BE2C (cell line): ENCODE measurements at regions not wholly inside any gene's neighbourhood (a gene's known extent, or its start where the extent isn't known, plus 50 kb on each side); places are given as distances from the start of the nearest gene placed in this dataset.

ENCODE experiments used
- DNase-seq: peaks from one replicate; pipeline ENCODE4 v3.0.0-alpha.2; 2020
- H3K27me3 ChIP-seq: fragments of 250-450 bp; sonication (Bioruptor Pico); 2 replicates; pipeline ENCODE4 v1.5.1; 2020; ENCODE audit warnings: mild to moderate bottlenecking
- H3K36me3 ChIP-seq: fragments of 250-450 bp; sonication (Bioruptor Pico); 2 replicates; pipeline ENCODE4 v1.5.1; 2020; ENCODE audit warnings: mild to moderate bottlenecking
- H3K4me1 ChIP-seq: fragments of 250-450 bp; sonication (Bioruptor Pico); 2 replicates; pipeline ENCODE4 v1.5.1; 2020
- H3K4me3 ChIP-seq: 2 replicates; pipeline ENCODE4 v1.5.1; 2011; ENCODE audit warnings: low read depth, low read length
- H3K9me3 ChIP-seq: fragments of 250-450 bp; sonication (Bioruptor Pico); 2 replicates; pipeline ENCODE4 v1.5.1; 2020
- TF ChIP-seq, protein P1 (sequence below): IDR thresholded peaks from 2 replicates; pipeline ENCODE4 v1.5.1; 2012; ENCODE audit warnings: mild to moderate bottlenecking, low read depth, low read length

DNA sequence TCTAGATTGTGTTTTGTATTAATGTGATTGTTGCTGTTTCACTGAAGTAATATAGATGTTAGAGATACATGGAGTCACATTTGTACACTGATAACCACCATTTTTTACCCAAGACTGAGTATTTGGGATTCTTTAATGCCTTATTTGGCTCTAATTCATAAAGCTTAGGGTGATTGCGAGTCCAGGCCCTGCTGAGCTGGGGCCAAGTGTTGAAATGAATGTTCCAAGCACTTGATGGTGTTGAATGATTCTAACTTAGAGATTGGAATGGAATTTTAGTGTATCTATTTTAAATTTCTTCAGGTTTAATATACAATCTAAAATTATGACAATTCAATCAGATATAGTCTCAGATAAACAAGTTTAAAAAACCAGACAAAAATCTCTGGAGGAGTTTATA, 329.4 kb upstream of the SLC35B3 start:
- Histone ChIP-seq H3K27me3 (no peaks in the 10 kb centered on the region), H3K4me1 (no peaks in the 10 kb centered on the region), H3K9me3 (no peaks in the 10 kb centered on the region), H3K36me3 (no peaks in the 10 kb centered on the region), H3K4me3 (no peak overlapping the region)
- no peak for DNase-seq
- TF ChIP-seq, protein P1, sequence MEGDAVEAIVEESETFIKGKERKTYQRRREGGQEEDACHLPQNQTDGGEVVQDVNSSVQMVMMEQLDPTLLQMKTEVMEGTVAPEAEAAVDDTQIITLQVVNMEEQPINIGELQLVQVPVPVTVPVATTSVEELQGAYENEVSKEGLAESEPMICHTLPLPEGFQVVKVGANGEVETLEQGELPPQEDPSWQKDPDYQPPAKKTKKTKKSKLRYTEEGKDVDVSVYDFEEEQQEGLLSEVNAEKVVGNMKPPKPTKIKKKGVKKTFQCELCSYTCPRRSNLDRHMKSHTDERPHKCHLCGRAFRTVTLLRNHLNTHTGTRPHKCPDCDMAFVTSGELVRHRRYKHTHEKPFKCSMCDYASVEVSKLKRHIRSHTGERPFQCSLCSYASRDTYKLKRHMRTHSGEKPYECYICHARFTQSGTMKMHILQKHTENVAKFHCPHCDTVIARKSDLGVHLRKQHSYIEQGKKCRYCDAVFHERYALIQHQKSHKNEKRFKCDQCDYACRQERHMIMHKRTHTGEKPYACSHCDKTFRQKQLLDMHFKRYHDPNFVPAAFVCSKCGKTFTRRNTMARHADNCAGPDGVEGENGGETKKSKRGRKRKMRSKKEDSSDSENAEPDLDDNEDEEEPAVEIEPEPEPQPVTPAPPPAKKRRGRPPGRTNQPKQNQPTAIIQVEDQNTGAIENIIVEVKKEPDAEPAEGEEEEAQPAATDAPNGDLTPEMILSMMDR = no peak

DNA sequence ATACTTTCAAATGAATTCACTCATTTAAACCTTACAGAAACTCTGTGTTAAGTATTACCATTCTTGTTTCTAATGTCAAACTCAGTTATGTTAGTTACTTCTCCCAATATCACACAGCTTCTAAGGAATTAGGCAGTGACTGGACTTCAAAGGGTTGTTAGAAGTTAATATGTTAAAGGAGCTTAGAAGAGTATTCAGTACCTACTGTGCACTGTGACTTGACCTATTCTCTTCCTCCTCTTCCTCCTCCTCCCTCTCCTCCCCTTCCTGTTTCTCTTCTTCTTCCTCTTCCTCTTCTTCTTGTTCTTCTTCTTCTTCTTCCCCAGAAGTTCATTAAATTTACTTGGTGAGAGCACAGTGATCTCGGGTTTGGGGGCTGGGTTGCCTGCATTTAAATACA, 325.6 kb upstream of the SLC35B3 start:
- Histone ChIP-seq H3K27me3 (no peaks in the 10 kb centered on the region), H3K4me1 (no peaks in the 10 kb centered on the region), H3K4me3 (no peak overlapping the region), H3K36me3 (no peaks in the 10 kb centered on the region), H3K9me3 (no peaks in the 10 kb centered on the region)
- no peak for DNase-seq
- TF ChIP-seq, protein P1 = no peak

DNA sequence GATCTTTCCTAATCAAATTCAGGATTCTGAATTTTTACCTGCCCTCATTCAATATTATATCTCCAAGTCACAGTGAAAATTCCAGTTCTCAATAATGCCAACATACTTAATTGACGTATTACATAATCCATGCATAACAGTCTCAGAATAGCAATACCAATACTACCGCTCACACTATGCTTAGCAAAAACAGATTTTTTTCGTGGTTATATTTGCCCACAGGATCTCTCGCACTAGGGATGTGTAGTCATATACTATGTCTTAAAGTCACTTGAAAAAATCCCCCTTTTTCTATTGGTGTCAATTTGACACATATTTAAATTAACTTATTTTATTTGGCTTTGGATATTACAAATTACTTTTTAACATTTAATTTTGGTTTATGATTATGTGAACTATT, 323.1 kb upstream of the SLC35B3 start:
- Histone ChIP-seq H3K4me1 (no peaks in the 10 kb centered on the region), H3K4me3 (no peak overlapping the region), H3K9me3 (no peaks in the 10 kb centered on the region), H3K27me3 (no peaks in the 10 kb centered on the region), H3K36me3 (no peaks in the 10 kb centered on the region)
- TF ChIP-seq, protein P1 = no peak
- DNase-seq = no peak

DNA sequence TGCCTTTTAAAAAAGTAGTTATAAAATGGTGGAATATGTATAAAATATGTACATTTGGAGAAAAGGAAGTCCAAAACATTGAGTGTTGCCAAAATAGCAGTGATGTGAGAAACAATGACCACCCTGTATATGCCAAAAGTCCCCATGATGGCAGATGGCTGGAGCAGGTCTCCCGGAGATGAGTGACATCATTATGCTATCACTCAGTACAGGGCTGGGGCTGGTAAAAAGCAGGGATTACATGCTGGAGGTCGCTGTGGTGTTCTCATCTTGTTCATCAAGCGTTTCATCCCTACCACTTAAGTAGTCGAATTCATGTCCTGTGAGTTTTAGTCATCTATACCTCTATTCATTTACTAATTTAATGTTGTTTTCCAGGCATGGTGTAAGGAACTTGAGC, 315.3 kb upstream of the SLC35B3 start:
- H3K4me3 ChIP-seq = no peak overlapping the region
- DNase-seq = no peak
- no peaks in the 10 kb centered on the region for H3K36me3 ChIP-seq
- TF ChIP-seq, protein P1 = no peak
- no peaks in the 10 kb centered on the region for H3K27me3 ChIP-seq
- H3K9me3 ChIP-seq = no peaks in the 10 kb centered on the region
- H3K4me1 ChIP-seq = no peaks in the 10 kb centered on the region

DNA sequence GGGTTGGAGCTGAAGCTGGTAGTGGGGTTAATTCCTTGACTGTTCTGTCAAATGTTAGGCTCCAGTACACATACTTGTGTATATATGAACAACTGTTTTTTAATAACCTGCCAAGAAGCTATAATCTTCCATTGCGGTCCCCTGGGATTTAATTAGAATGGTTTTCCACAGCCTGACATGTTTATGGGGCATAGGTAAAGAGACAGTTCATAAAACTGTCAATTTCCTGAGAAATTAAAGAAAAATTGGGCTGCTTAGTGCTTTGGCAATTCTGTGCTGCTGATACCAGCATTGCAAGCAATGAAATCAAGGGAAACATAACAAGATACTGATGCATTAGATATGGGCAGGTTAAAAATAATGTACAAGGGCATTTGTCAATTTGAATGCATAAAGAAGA, 314.1 kb upstream of the SLC35B3 start:
- TF ChIP-seq, protein P1 = no peak
- Histone ChIP-seq H3K9me3 (no peaks in the 10 kb centered on the region), H3K4me1 (no peaks in the 10 kb centered on the region), H3K4me3 (no peak overlapping the region), H3K36me3 (no peaks in the 10 kb centered on the region), H3K27me3 (no peaks in the 10 kb centered on the region)
- DNase-seq = no peak

DNA sequence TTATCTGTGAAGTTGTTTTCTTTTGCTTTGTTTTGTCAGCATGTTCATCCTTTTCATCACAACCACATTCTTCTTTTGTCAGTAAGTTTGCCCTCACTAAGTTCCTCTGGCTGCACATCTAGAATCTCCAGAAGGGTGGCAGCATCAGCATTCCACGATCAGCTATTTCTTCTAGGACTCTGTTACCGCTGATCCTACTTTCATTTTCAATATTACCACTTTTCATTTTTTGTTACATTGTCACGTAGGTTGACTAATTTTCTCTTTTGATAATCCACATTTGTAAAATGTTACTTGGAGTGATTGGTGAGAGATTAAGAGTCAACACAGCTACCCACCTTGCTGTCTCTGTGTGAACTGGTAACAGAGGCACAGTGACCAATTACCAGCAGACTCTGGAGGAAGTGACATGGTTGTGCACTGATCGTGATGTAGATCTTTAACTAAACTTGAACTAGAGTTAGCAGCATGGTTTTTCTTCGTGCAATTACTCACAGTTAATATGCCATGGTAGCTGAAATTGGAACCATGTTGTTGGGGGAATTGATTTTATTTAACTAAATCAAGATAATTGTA, 307.9 kb upstream of the SLC35B3 start:
- no peak for DNase-seq
- Histone ChIP-seq H3K27me3 (no peaks in the 10 kb centered on the region), H3K4me3 (no peak overlapping the region), H3K4me1 (no peaks in the 10 kb centered on the region), H3K9me3 (no peaks in the 10 kb centered on the region), H3K36me3 (no peaks in the 10 kb centered on the region)
- TF ChIP-seq, protein P1 = no peak
